ENCODE measurements at regions not wholly inside any gene's neighbourhood (a gene's known extent, or its start where the extent isn't known, plus 50 kb on each side); places are given as distances from the start of the nearest gene placed in this dataset.

DNA sequence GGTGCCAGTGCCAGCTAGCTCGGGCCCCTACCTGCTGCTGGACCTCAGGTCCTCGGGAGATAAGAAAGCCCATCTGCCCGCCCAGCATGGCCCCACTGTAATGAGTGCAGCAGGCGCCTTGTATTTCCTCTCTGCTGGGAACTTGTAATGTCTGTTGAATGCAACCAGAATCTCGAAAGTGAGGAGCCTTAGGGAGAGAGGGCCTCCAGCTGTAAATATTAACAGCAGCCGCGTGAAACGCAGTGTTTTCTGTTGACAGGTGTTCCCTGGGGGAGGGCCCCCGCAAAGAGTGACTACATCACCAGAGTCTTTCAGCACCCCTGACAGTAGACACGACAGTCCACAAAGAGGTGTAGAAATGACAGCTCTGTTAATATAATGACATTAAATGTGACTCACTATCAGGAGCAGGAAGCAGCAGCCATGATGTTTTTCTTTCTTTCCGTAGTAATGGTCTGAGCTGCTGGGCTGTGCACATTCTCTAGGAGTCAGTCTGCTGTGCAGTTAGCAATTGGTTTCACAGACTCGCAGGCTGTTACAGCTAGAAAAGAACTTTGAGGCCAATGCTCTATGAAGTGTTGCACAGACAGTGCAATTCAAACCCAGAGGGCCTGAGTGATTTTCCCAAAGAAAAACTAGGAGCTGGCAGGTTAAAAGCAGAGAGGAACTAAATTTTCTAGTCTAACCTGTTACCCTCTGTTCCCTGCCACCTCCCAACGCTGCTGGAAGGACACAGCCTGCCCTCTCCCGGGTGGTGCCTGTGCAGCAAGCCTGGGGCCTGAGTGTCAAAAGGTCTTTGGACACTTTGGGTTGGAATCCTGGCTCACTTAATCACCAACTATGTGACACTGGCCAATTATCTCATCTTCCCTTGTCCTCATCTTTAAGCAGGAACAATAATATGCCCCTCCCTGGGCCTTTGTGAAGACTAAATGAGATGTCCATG, 58.6 kb upstream of the WASF3 start:
- TF ChIP-seq FOXP2 (optimal IDR thresholded peaks at IDR 0.05; ENCODE audit: control extremely low read depth, extremely low read length, insufficient read depth) (no peak), EZH2 (IDR thresholded peaks at IDR 0.05) (no peak), POLR2AphosphoS5 (IDR thresholded peaks at IDR 0.05; ENCODE audit: borderline replicate concordance, low read depth, low read length) (no peak)
